ENCODE measurements at regions not wholly inside any gene's neighbourhood (a gene's known extent, or its start where the extent isn't known, plus 50 kb on each side); places are given as distances from the start of the nearest gene placed in this dataset.

DNA sequence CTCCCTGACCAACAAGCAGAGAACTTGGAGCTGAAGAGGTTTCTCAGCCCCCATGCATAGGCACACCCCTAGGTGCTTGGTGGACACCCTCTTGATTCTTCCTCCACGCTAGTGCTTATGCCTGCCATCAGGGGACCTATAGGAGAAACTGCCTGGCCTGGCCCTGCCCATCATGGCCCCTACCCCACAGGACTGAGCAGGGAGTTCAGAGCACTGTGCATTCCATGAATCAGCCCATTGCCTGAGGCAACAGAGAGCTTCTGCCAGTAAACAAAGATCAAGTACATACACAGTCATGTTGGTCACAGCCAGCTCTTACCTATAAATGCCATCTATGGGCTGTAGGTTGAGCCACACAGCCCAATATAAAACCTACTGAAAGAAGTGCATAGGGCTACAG, 99.1 kb upstream of the EDNRA start:
- no peaks in the 10 kb centered on the region for H3K36me3 ChIP-seq (ENCODE audit: control insufficient read depth, low read length)
- H3K79me2 ChIP-seq (ENCODE audit: control insufficient read depth, low read length), result no peaks in the 10 kb centered on the region
- H3K4me3 ChIP-seq (ENCODE audit: low read length), result no peak overlapping the region
- TF ChIP-seq EZH2phosphoT487 (IDR thresholded peaks at IDR 0.05; ENCODE audit: borderline replicate concordance, low read length), result no peak
- TF ChIP-seq, protein P1, sequence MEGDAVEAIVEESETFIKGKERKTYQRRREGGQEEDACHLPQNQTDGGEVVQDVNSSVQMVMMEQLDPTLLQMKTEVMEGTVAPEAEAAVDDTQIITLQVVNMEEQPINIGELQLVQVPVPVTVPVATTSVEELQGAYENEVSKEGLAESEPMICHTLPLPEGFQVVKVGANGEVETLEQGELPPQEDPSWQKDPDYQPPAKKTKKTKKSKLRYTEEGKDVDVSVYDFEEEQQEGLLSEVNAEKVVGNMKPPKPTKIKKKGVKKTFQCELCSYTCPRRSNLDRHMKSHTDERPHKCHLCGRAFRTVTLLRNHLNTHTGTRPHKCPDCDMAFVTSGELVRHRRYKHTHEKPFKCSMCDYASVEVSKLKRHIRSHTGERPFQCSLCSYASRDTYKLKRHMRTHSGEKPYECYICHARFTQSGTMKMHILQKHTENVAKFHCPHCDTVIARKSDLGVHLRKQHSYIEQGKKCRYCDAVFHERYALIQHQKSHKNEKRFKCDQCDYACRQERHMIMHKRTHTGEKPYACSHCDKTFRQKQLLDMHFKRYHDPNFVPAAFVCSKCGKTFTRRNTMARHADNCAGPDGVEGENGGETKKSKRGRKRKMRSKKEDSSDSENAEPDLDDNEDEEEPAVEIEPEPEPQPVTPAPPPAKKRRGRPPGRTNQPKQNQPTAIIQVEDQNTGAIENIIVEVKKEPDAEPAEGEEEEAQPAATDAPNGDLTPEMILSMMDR (IDR thresholded peaks at IDR 0.05; ENCODE audit: low read depth, low read length, poor library complexity, severe bottlenecking), result no peak
- H3K4me2 ChIP-seq (ENCODE audit: low read length), result no peak overlapping the region
- no peak overlapping the region for H3K27ac ChIP-seq (ENCODE audit: low read depth, low read length)
- H3K4me1 ChIP-seq (ENCODE audit: control insufficient read depth, low read length), result no peaks in the 10 kb centered on the region
- H3K27me3 ChIP-seq (ENCODE audit: control insufficient read depth, low read length), result no peaks in the 10 kb centered on the region
- H3F3A ChIP-seq (ENCODE audit: control insufficient read depth, insufficient read depth), result no peaks in the 10 kb centered on the region
- no peaks in the 10 kb centered on the region for H3K9me3 ChIP-seq (ENCODE audit: control insufficient read depth, insufficient read depth, low read length)
- H3K9me2 ChIP-seq (replicated peaks; ENCODE audit: control insufficient read depth, low read length), result no peaks in the 10 kb centered on the region
- H4K20me1 ChIP-seq (ENCODE audit: control insufficient read depth, insufficient read depth, low read depth, low read length), result no peaks in the 10 kb centered on the region

DNA sequence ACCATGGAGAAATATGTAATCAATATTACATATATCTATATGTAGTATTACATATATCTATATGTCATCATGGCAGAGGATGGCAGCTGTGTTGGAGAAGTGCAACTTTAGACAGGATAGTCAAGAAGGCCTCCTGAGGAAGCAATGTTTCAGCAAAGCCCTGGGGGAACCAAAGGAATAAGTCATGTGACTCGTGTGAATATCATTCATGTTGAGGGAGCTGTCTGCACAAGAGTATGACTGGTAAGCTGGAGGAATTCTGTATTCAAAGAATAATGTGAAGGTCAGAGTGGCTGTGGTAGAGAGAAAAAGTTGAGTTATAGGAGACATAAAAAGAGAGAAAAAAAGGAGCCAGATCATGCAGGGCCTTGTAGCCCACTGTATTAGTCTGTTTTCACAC, 92.9 kb upstream of the EDNRA start:
- H3K27me3 ChIP-seq (ENCODE audit: control insufficient read depth, low read length), result no peaks in the 10 kb centered on the region
- H4K20me1 ChIP-seq (ENCODE audit: control insufficient read depth, insufficient read depth, low read depth, low read length), result no peaks in the 10 kb centered on the region
- no peaks in the 10 kb centered on the region for H3K4me1 ChIP-seq (ENCODE audit: control insufficient read depth, low read length)
- no peak overlapping the region for H3K4me2 ChIP-seq (ENCODE audit: low read length)
- no peaks in the 10 kb centered on the region for H3K36me3 ChIP-seq (ENCODE audit: control insufficient read depth, low read length)
- H3K27ac ChIP-seq (ENCODE audit: low read depth, low read length), result no peak overlapping the region
- no peaks in the 10 kb centered on the region for H3K9me3 ChIP-seq (ENCODE audit: control insufficient read depth, insufficient read depth, low read length)
- no peaks in the 10 kb centered on the region for H3K9me2 ChIP-seq (replicated peaks; ENCODE audit: control insufficient read depth, low read length)
- H3F3A ChIP-seq (ENCODE audit: control insufficient read depth, insufficient read depth), result no peaks in the 10 kb centered on the region
- H3K4me3 ChIP-seq (ENCODE audit: low read length), result no peak overlapping the region
- TF ChIP-seq, protein P1 (IDR thresholded peaks at IDR 0.05; ENCODE audit: low read depth, low read length, poor library complexity, severe bottlenecking), result no peak
- TF ChIP-seq EZH2phosphoT487 (IDR thresholded peaks at IDR 0.05; ENCODE audit: borderline replicate concordance, low read length), result no peak
- H3K79me2 ChIP-seq (ENCODE audit: control insufficient read depth, low read length), result no peaks in the 10 kb centered on the region

DNA sequence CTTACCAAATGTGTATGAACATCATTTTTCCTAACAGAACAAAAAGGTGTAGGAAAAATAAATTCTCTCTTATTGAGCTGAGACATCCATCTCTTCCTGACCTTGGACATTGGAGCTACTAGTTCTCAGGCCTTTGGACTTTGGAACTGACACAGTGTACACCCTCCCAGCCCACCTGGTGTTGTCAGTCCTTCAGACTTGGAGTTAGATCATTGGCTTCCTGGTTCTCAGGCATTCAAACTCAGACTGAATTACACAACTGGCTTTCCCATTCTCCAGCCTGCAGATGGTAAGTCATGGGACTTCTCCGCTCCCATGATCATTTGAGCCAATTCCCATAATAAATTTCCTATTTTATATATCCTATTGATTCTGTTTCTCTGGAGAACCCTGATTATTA, 84.8 kb upstream of the EDNRA start:
- H3K36me3 ChIP-seq (ENCODE audit: control insufficient read depth, low read length), result no peaks in the 10 kb centered on the region
- no peak overlapping the region for H3K4me3 ChIP-seq (ENCODE audit: low read length)
- TF ChIP-seq EZH2phosphoT487 (IDR thresholded peaks at IDR 0.05; ENCODE audit: borderline replicate concordance, low read length), result no peak
- TF ChIP-seq, protein P1 (IDR thresholded peaks at IDR 0.05; ENCODE audit: low read depth, low read length, poor library complexity, severe bottlenecking), result no peak
- no peaks in the 10 kb centered on the region for H3K79me2 ChIP-seq (ENCODE audit: control insufficient read depth, low read length)
- H3K27ac ChIP-seq (ENCODE audit: low read depth, low read length), result no peak overlapping the region
- H3K27me3 ChIP-seq (ENCODE audit: control insufficient read depth, low read length), result no peaks in the 10 kb centered on the region
- H4K20me1 ChIP-seq (ENCODE audit: control insufficient read depth, insufficient read depth, low read depth, low read length), result no peaks in the 10 kb centered on the region
- no peaks in the 10 kb centered on the region for H3F3A ChIP-seq (ENCODE audit: control insufficient read depth, insufficient read depth)
- H3K9me2 ChIP-seq (replicated peaks; ENCODE audit: control insufficient read depth, low read length), result no peaks in the 10 kb centered on the region
- H3K9me3 ChIP-seq (ENCODE audit: control insufficient read depth, insufficient read depth, low read length), result no peaks in the 10 kb centered on the region
- no peaks in the 10 kb centered on the region for H3K4me1 ChIP-seq (ENCODE audit: control insufficient read depth, low read length)
- no peak overlapping the region for H3K4me2 ChIP-seq (ENCODE audit: low read length)

DNA sequence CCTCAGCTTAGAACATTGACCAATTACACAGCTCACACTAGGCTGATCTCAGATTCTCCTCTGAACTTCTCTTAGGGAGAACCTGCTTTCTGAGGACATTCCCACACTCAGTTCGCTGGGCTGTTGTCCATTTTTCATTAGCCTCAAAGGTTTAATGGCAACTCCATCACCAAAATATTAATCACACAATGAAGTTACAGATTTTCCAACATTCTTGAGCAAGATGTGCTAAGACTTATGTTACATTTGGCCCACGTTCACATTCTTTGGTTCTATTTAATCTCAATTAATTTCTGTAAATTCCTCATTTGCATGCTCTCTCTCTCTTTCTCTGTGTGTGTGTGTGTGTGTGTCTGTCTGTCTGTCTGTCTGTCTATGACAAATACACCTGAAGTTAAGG, 82.3 kb upstream of the EDNRA start:
- Histone ChIP-seq H3K4me3 (ENCODE audit: low read length) (no peak overlapping the region), H4K20me1 (ENCODE audit: control insufficient read depth, insufficient read depth, low read depth, low read length) (no peaks in the 10 kb centered on the region), H3K27ac (ENCODE audit: low read depth, low read length) (no peak overlapping the region), H3K4me2 (ENCODE audit: low read length) (no peak overlapping the region), H3K36me3 (ENCODE audit: control insufficient read depth, low read length) (no peaks in the 10 kb centered on the region), H3K27me3 (ENCODE audit: control insufficient read depth, low read length) (no peaks in the 10 kb centered on the region), H3F3A (ENCODE audit: control insufficient read depth, insufficient read depth) (no peaks in the 10 kb centered on the region), H3K9me3 (ENCODE audit: control insufficient read depth, insufficient read depth, low read length) (no peaks in the 10 kb centered on the region), H3K4me1 (ENCODE audit: control insufficient read depth, low read length) (no peaks in the 10 kb centered on the region), H3K9me2 (replicated peaks; ENCODE audit: control insufficient read depth, low read length) (no peaks in the 10 kb centered on the region), H3K79me2 (ENCODE audit: control insufficient read depth, low read length) (no peaks in the 10 kb centered on the region)
- no peak for TF ChIP-seq EZH2phosphoT487 (IDR thresholded peaks at IDR 0.05; ENCODE audit: borderline replicate concordance, low read length)
- TF ChIP-seq, protein P1 (IDR thresholded peaks at IDR 0.05; ENCODE audit: low read depth, low read length, poor library complexity, severe bottlenecking), result no peak

Measured in DOHH2 (cell line).